Epithelial cell of proximal tubule (primary cell): ENCODE measurements at regions not wholly inside any gene's neighbourhood (a gene's known extent, or its start where the extent isn't known, plus 50 kb on each side); places are given as distances from the start of the nearest gene placed in this dataset.

Source experiments
- DNase-seq: peaks from one replicate; pipeline ENCODE4 v3.0.0-alpha.2; 2011; ENCODE audit warnings: low read depth
- H3K4me3 ChIP-seq: 2 replicates; pipeline ENCODE4 v1.5.1; 2011; ENCODE audit warnings: low read depth, mild to moderate bottlenecking, low read length
- CTCF ChIP-seq: conservative IDR thresholded peaks from 2 replicates; pipeline ENCODE4 v1.5.1; 2012; ENCODE audit warnings: low read depth, mild to moderate bottlenecking, low read length

DNA sequence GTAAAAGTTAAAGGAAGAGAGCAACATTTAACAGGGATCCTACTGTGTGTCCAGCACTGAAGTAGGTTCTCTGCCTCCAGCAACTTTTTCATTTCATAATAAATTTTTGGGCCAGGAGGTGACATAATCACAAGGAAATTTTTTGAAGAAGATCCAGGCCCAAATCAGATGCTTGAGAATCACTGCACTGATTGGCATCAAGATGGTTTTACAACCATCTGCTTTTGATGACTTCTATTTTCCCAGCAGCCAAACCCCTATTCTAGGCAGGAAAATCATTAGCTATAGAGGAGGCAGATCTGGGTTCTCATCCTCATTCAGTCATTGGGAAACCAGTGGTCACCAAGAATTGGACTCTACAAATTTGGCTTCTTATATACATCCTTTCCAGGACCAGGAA, 79.0 kb downstream of the ARL4A start:
- DNase-seq, result no peak
- TF ChIP-seq CTCF, result no peak
- no peak overlapping the region for H3K4me3 ChIP-seq

GRCh38 chr7:12768948-12769347, 81.5 kb downstream of the ARL4A start:
- no peak overlapping the region for H3K4me3 ChIP-seq
- DNase-seq, result no peak
- no peak for TF ChIP-seq CTCF

- no peak overlapping the region for H3K4me3 ChIP-seq
- DNase-seq, result no peak
- no peak for TF ChIP-seq CTCF
These were observed 82.0 kb downstream of the ARL4A start for GRCh38 chr7:12769444-12769843.

GRCh38 chr7:12770227-12770975, 83.0 kb downstream of the ARL4A start:
- no peak for TF ChIP-seq CTCF
- no peak for DNase-seq
- no peak overlapping the region for H3K4me3 ChIP-seq

DNA sequence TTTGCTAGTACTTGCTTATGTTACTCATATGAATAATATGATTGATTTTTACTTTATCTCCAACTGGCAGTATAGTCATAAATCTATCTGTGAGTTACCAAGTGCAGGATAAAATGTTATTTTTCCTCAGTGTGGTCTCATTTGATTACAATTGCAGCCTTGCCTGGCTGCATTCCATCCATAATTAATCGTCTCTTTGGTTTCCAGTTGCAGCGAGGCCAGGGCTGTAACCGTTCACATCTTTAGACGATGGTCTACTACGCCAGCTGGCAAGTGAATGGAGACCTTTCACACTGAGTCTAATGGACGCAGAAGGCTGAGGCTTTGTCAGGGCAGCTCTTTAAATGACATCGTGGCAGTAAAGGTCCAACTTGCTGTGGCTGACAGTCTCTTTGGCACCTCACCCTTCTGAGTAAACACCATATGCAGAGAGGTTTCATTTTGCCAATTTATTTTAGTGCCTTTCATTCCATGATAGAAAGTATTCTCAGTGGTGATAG, 84.0 kb downstream of the ARL4A start:
- DNase-seq, result no peak
- TF ChIP-seq CTCF, result no peak
- H3K4me3 ChIP-seq, result no peak overlapping the region

DNA sequence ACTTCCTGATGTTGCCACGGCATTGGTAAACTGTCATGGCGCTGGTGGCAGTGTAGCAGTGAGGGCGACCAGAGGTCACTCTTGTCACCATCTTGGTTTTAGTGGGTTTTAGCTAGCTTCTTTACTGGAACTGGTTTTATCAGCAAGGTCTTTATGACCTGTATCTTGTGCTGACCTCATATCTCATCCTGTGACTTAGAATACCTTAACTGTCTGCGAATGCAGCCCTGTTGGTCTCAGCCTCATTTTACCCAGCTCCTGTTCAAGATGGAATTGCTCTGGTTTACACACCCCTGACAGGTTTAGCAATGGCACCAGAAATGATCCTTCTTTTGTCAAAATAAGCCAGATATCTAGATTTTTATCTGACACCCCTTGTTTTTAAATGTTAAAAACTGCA, 85.3 kb downstream of the ARL4A start:
- no peak for TF ChIP-seq CTCF
- H3K4me3 ChIP-seq, result no peak overlapping the region
- no peak for DNase-seq

- H3K4me3 ChIP-seq, result no peak overlapping the region
- no peak for DNase-seq
- TF ChIP-seq CTCF, result no peak
These were observed 89.8 kb downstream of the ARL4A start for GRCh38 chr7:12777257-12777656.
